Nephron progenitor cell (in vitro differentiated cells): ENCODE measurements at regions not wholly inside any gene's neighbourhood (a gene's known extent, or its start where the extent isn't known, plus 50 kb on each side); places are given as distances from the start of the nearest gene placed in this dataset.

ENCODE experiments used
- DNase-seq: peaks from one replicate; pipeline ENCODE4 v3.0.0; 2021
- H3K27ac Mint-ChIP-seq: 2 replicates; pipeline ENCODE4 v1.8.0; 2021; ENCODE audit warnings: mild to moderate bottlenecking, moderate library complexity, mixed read lengths
- H3K27me3 Mint-ChIP-seq: 2 replicates; pipeline ENCODE4 v1.8.0; 2021; ENCODE audit warnings: mild to moderate bottlenecking, low read depth, mixed read lengths; ENCODE audit not compliant: poor library complexity
- H3K36me3 Mint-ChIP-seq: 2 replicates; pipeline ENCODE4 v1.8.0; 2021; ENCODE audit warnings: low read depth, mixed read lengths
- H3K4me1 Mint-ChIP-seq: 2 replicates; pipeline ENCODE4 v1.8.0; 2021; ENCODE audit warnings: mixed read lengths
- H3K4me3 Mint-ChIP-seq: 2 replicates; pipeline ENCODE4 v1.8.0; 2021; ENCODE audit warnings: mild to moderate bottlenecking, moderate library complexity, mixed read lengths
- H3K9me3 Mint-ChIP-seq: 2 replicates; pipeline ENCODE4 v1.8.0; 2021; ENCODE audit warnings: mild to moderate bottlenecking, moderate library complexity, mixed read lengths
- TF ChIP-seq, protein P1 (sequence below): fragments of 200-600 bp; sonication (generic); IDR thresholded peaks from 2 replicates; pipeline ENCODE4 v1.5.0; 2021; ENCODE audit warnings: antibody characterized with exemption

DNA sequence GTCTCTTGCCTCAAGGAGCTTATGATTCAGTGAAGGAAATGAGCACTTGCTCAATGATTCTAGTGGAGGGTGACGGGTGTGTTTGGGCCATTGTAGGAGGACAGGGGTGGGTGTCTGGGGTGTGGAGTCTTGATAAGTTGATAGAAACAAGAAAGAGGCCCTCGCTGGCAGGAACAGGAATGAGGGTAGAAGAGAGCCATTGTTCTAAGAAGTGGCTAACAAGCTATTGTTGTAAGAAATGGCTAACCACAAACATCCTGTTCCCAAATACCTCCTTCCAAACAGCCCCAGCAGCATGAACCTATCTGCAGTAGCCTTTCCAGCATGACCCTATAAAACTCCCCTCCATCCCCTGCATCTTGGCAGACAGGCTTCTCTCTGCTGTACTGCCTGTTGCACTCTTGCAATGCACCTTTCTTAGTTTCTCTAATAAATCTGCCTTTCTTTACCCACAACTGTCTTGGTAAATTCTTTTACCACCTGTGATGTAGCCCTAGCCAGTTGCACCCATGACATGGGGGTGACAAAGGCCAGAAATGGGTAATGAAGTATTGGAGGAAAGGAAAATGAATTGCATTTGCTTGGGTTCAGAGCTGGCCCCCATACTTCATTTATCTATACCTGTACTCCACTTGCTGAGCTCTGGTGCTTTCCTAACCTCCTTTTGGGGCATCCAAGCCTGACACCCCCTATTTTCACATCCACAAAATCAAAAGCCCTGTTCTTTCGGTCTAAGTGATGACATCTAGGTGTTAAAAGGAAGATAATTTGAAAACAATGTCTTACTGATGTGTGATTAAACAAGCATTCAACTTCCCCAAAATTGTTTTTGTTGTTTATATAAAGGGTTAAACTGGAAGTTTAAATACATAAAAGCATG lies 389.1 kb downstream of the GRIN2B start:
- TF ChIP-seq, protein P1, sequence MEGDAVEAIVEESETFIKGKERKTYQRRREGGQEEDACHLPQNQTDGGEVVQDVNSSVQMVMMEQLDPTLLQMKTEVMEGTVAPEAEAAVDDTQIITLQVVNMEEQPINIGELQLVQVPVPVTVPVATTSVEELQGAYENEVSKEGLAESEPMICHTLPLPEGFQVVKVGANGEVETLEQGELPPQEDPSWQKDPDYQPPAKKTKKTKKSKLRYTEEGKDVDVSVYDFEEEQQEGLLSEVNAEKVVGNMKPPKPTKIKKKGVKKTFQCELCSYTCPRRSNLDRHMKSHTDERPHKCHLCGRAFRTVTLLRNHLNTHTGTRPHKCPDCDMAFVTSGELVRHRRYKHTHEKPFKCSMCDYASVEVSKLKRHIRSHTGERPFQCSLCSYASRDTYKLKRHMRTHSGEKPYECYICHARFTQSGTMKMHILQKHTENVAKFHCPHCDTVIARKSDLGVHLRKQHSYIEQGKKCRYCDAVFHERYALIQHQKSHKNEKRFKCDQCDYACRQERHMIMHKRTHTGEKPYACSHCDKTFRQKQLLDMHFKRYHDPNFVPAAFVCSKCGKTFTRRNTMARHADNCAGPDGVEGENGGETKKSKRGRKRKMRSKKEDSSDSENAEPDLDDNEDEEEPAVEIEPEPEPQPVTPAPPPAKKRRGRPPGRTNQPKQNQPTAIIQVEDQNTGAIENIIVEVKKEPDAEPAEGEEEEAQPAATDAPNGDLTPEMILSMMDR, result no peak
- H3K27me3 Mint-ChIP-seq, result peaks cover 9% of the 10 kb centered on the region
- H3K27ac Mint-ChIP-seq, result no peak overlapping the region
- no peaks in the 10 kb centered on the region for H3K36me3 Mint-ChIP-seq
- no peak for DNase-seq
- H3K9me3 Mint-ChIP-seq, result peaks cover 15% of the 10 kb centered on the region
- peaks cover 5% of the 10 kb centered on the region for H3K4me1 Mint-ChIP-seq
- H3K4me3 Mint-ChIP-seq, result no peak overlapping the region

- no peak for DNase-seq
- Mint-ChIP-seq H3K36me3 (no peaks in the 10 kb centered on the region), H3K27ac (no peak overlapping the region), H3K4me3 (no peak overlapping the region), H3K9me3 (peaks cover 15% of the 10 kb centered on the region), H3K4me1 (no peaks in the 10 kb centered on the region), H3K27me3 (peaks cover 9% of the 10 kb centered on the region)
- TF ChIP-seq, protein P1, result no peak
These were observed 389.9 kb downstream of the GRIN2B start for GRCh38 chr12:13591488-13591887.

DNA sequence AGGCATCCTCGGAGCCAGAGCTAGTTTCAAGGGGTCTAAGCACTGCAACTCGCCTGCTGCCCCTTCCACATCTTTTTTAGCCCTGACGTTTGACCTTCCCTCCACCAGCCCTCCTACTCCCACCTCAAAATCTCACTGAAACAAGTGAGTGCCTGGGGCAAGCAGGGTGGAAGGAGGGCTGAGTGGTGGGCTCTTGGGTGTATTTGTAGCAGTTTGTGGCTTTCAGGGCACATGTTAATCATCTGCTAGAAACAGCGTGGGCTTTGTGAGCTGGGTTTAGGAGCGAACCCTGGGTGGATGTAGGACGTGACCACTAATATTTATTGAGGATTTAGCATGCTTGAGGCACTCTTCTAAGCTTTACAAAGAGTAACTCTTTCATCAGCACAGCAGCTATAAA lies 390.3 kb downstream of the GRIN2B start:
- H3K4me1 Mint-ChIP-seq, result no peaks in the 10 kb centered on the region
- H3K4me3 Mint-ChIP-seq, result no peak overlapping the region

DNA sequence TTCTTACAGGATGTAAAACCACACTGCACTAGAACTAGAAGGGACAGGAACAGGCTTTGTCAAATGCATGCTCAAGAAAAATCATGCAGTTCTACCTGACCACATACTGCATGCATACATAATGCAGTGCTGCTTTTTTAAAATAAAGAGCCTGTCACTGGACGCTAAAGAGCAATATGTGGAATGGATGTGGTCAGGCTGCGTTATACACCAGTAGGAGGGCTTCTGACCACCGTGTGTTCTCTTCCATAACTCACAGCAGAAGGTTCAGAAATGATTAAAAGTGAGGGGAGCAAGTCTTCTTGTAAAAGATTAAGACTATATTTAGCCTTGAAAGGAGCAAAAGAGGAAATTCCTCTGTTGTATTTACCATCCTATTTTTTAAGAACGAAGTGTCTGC lies 392.0 kb downstream of the EMP1 start:
- TF ChIP-seq, protein P1, result no peak
- Mint-ChIP-seq H3K27me3 (no peaks in the 10 kb centered on the region), H3K9me3 (peaks cover 6% of the 10 kb centered on the region), H3K4me3 (no peak overlapping the region), H3K36me3 (no peaks in the 10 kb centered on the region), H3K27ac (no peak overlapping the region), H3K4me1 (no peaks in the 10 kb centered on the region)
- DNase-seq, result no peak

More for the DNA sequence above, 390.3 kb downstream of the GRIN2B start:
- Mint-ChIP-seq H3K27ac (no peak overlapping the region), H3K27me3 (peaks cover 9% of the 10 kb centered on the region), H3K9me3 (peaks cover 15% of the 10 kb centered on the region), H3K36me3 (no peaks in the 10 kb centered on the region)
- TF ChIP-seq, protein P1, result no peak
- no peak for DNase-seq

DNA sequence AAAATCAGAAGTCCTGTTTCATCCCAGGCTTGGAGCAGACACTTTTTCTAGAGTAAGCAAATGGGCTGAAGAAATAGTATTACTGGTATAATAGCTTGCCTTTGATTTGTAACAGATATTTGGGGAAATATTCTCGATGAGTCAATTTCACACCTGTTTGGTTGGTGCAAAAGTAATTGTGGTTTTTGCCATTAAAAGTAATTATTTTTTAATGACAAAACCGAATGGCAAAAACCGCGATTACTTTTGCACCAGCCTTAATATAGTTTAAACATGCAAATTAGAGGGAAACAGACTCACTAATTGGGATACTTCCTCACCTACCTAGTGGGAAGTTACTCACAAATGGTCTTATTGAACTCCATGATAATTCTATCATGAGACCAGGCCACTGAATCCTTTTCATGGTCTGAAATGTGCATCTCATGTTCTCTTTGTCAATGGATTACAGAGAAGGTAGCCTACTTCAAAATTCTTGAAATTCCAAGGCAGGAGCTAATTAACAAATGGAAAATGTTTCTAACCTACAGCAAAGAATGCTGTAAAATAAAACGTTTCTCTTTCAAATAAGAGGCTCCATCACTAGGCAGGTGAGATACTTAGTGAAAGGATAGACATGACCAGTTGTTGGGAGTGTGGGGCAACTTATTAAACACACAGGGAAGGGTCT lies 391.3 kb downstream of the EMP1 start:
- no peaks in the 10 kb centered on the region for H3K36me3 Mint-ChIP-seq
- no peak for DNase-seq
- H3K4me3 Mint-ChIP-seq, result no peak overlapping the region
- no peak overlapping the region for H3K27ac Mint-ChIP-seq
- TF ChIP-seq, protein P1, result no peak
- H3K9me3 Mint-ChIP-seq, result no peaks in the 10 kb centered on the region
- H3K4me1 Mint-ChIP-seq, result no peaks in the 10 kb centered on the region
- no peaks in the 10 kb centered on the region for H3K27me3 Mint-ChIP-seq
